HG02642 (cell line): ENCODE measurements at regions not wholly inside any gene's neighbourhood (a gene's known extent, or its start where the extent isn't known, plus 50 kb on each side); places are given as distances from the start of the nearest gene placed in this dataset.

Experiments used
- ATAC-seq: cut with Tn5 transposase; IDR thresholded peaks from one replicate; pipeline ENCODE4 v1.9.1; 2021; ENCODE audit warnings: mild to moderate bottlenecking; ENCODE audit not compliant: unreplicated experiment, poor library complexity

- ATAC-seq = no peak
Observed at GRCh38 chr5:82396396-82396795, 118.2 kb upstream of the RPS23 start.

- no peak for ATAC-seq
Observed at GRCh38 chr5:82393951-82394350, 115.8 kb upstream of the RPS23 start.

- no peak for ATAC-seq
Observed at GRCh38 chr5:82390088-82390487, 111.9 kb upstream of the RPS23 start.

- ATAC-seq = no peak
Observed at GRCh38 chr5:82389347-82389746, 111.2 kb upstream of the RPS23 start.

GRCh38 chr5:82388181-82388580 lies 110.0 kb upstream of the RPS23 start:
- ATAC-seq = no peak

GRCh38 chr5:82387819-82388166 lies 109.6 kb upstream of the RPS23 start:
- no peak for ATAC-seq

GRCh38 chr5:82387001-82387818 lies 109.1 kb upstream of the RPS23 start:
- ATAC-seq = no peak

- no peak for ATAC-seq
Observed at GRCh38 chr5:82386576-82386975, 108.4 kb upstream of the RPS23 start.

- no peak for ATAC-seq
Observed at GRCh38 chr5:82384034-82384750, 106.0 kb upstream of the RPS23 start.

- ATAC-seq = no peak
Observed at GRCh38 chr5:82381591-82381990, 103.4 kb upstream of the RPS23 start.

GRCh38 chr5:82376307-82376706 lies 98.2 kb upstream of the RPS23 start:
- ATAC-seq = no peak

- no peak for ATAC-seq
Observed at GRCh38 chr5:82375488-82376244, 97.5 kb upstream of the RPS23 start.

- no peak for ATAC-seq
Observed at GRCh38 chr5:82374637-82375036, 96.5 kb upstream of the RPS23 start.

GRCh38 chr5:82367930-82368329 lies 89.8 kb upstream of the RPS23 start:
- ATAC-seq = no peak

GRCh38 chr5:82365744-82366228 lies 87.6 kb upstream of the RPS23 start:
- no peak for ATAC-seq

GRCh38 chr5:82365026-82365425 lies 86.9 kb upstream of the RPS23 start:
- no peak for ATAC-seq

GRCh38 chr5:82364497-82364896 lies 86.3 kb upstream of the RPS23 start:
- no peak for ATAC-seq

GRCh38 chr5:82363524-82363923 lies 85.4 kb upstream of the RPS23 start:
- no peak for ATAC-seq

GRCh38 chr5:82362636-82363035 lies 84.5 kb upstream of the RPS23 start:
- no peak for ATAC-seq

- no peak for ATAC-seq
Observed at GRCh38 chr5:82360022-82360421, 81.9 kb upstream of the RPS23 start.

GRCh38 chr5:82359272-82359671 lies 81.1 kb upstream of the RPS23 start:
- no peak for ATAC-seq
